ENCODE measurements at regions not wholly inside any gene's neighbourhood (a gene's known extent, or its start where the extent isn't known, plus 50 kb on each side); places are given as distances from the start of the nearest gene placed in this dataset.

DNA sequence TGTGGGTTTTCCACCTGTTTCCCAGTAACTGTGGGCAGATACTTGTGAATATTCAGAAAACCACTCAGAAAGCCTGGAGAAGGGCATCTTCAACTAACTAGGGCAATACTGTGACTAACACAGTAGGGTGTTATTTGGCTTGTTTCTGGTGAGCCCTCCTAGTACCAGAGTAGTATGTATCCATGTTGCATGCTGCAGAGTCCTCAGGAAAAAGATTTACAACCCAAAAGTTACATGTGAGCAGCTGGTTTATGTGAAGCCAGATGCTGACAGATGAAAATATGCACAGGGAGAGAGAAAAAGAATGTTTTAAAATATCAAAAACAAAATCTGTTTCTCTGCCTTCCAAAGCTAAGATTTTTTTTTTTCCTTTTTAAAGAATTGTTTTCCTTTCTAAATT is 333.2 kb upstream of the UBE2E3 start:
- no peak for TF ChIP-seq POLR2A (IDR thresholded peaks at IDR 0.05)
- TF ChIP-seq, protein P1, sequence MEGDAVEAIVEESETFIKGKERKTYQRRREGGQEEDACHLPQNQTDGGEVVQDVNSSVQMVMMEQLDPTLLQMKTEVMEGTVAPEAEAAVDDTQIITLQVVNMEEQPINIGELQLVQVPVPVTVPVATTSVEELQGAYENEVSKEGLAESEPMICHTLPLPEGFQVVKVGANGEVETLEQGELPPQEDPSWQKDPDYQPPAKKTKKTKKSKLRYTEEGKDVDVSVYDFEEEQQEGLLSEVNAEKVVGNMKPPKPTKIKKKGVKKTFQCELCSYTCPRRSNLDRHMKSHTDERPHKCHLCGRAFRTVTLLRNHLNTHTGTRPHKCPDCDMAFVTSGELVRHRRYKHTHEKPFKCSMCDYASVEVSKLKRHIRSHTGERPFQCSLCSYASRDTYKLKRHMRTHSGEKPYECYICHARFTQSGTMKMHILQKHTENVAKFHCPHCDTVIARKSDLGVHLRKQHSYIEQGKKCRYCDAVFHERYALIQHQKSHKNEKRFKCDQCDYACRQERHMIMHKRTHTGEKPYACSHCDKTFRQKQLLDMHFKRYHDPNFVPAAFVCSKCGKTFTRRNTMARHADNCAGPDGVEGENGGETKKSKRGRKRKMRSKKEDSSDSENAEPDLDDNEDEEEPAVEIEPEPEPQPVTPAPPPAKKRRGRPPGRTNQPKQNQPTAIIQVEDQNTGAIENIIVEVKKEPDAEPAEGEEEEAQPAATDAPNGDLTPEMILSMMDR (IDR thresholded peaks at IDR 0.05): no peak
